ENCODE measurements at regions not wholly inside any gene's neighbourhood (a gene's known extent, or its start where the extent isn't known, plus 50 kb on each side); places are given as distances from the start of the nearest gene placed in this dataset.

GRCh38 chr3:124557-125179 is 71.9 kb upstream of the CHL1 start:
- H3K4me3 ChIP-seq (ENCODE audit: control insufficient read depth, low read depth, low read length): no peak overlapping the region
- no peak for DNase-seq (ENCODE audit: low read depth)
- TF ChIP-seq, protein P1, sequence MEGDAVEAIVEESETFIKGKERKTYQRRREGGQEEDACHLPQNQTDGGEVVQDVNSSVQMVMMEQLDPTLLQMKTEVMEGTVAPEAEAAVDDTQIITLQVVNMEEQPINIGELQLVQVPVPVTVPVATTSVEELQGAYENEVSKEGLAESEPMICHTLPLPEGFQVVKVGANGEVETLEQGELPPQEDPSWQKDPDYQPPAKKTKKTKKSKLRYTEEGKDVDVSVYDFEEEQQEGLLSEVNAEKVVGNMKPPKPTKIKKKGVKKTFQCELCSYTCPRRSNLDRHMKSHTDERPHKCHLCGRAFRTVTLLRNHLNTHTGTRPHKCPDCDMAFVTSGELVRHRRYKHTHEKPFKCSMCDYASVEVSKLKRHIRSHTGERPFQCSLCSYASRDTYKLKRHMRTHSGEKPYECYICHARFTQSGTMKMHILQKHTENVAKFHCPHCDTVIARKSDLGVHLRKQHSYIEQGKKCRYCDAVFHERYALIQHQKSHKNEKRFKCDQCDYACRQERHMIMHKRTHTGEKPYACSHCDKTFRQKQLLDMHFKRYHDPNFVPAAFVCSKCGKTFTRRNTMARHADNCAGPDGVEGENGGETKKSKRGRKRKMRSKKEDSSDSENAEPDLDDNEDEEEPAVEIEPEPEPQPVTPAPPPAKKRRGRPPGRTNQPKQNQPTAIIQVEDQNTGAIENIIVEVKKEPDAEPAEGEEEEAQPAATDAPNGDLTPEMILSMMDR (conservative IDR thresholded peaks at IDR 0.05; ENCODE audit: control insufficient read depth, insufficient read depth, low read depth, low read length): no peak

GRCh38 chr3:128515-129172 is 67.9 kb upstream of the CHL1 start:
- no peak for DNase-seq (ENCODE audit: low read depth)
- H3K4me3 ChIP-seq (ENCODE audit: control insufficient read depth, low read depth, low read length): no peak overlapping the region
- TF ChIP-seq, protein P1 (conservative IDR thresholded peaks at IDR 0.05; ENCODE audit: control insufficient read depth, insufficient read depth, low read depth, low read length): no peak

- no peak for DNase-seq (ENCODE audit: low read depth)
- TF ChIP-seq, protein P1 (conservative IDR thresholded peaks at IDR 0.05; ENCODE audit: control insufficient read depth, insufficient read depth, low read depth, low read length): no peak
Observed at GRCh38 chr3:131151-131888, 65.2 kb upstream of the CHL1 start.

GRCh38 chr3:132378-132777 is 64.2 kb upstream of the CHL1 start:
- DNase-seq (ENCODE audit: low read depth): no peak
- TF ChIP-seq, protein P1 (conservative IDR thresholded peaks at IDR 0.05; ENCODE audit: control insufficient read depth, insufficient read depth, low read depth, low read length): no peak
- no peak overlapping the region for H3K4me3 ChIP-seq (ENCODE audit: control insufficient read depth, low read depth, low read length)

More at GRCh38 chr3:131151-131888, 65.2 kb upstream of the CHL1 start:
- H3K4me3 ChIP-seq (ENCODE audit: control insufficient read depth, low read depth, low read length): no peak overlapping the region

GRCh38 chr3:132904-133303 is 63.7 kb upstream of the CHL1 start:
- TF ChIP-seq, protein P1 (conservative IDR thresholded peaks at IDR 0.05; ENCODE audit: control insufficient read depth, insufficient read depth, low read depth, low read length): no peak
- DNase-seq (ENCODE audit: low read depth): no peak
- no peak overlapping the region for H3K4me3 ChIP-seq (ENCODE audit: control insufficient read depth, low read depth, low read length)

- H3K4me3 ChIP-seq (ENCODE audit: control insufficient read depth, low read depth, low read length): no peak overlapping the region
- TF ChIP-seq, protein P1 (conservative IDR thresholded peaks at IDR 0.05; ENCODE audit: control insufficient read depth, insufficient read depth, low read depth, low read length): no peak
- DNase-seq (ENCODE audit: low read depth): no peak
Observed at GRCh38 chr3:140748-141330, 55.7 kb upstream of the CHL1 start.

All from fibroblast of mammary gland (primary cell).